Muscle layer of colon (tissue), 2 donors: ENCODE measurements at regions not wholly inside any gene's neighbourhood (a gene's known extent, or its start where the extent isn't known, plus 50 kb on each side); places are given as distances from the start of the nearest gene placed in this dataset.

Experiments
- H3K27ac ChIP-seq: one replicate; pipeline ENCODE4 v1.7.0; 2013; ENCODE audit warnings: low read depth, mild to moderate bottlenecking, low read length, moderate library complexity
- H3K27me3 ChIP-seq, 2 donors: one replicate each; pipeline ENCODE4 v1.7.0; 2013; ENCODE audit warnings: low read length in 2 of 2, mild to moderate bottlenecking in 2 of 2; ENCODE audit not compliant: insufficient read depth in 2 of 2, control insufficient read depth in 1 of 2
- H3K36me3 ChIP-seq: one replicate; pipeline ENCODE4 v1.7.0; 2013; ENCODE audit warnings: mild to moderate bottlenecking, low read length; ENCODE audit not compliant: insufficient read depth
- H3K4me1 ChIP-seq: one replicate; pipeline ENCODE4 v1.7.0; 2013; ENCODE audit warnings: mild to moderate bottlenecking, low read length; ENCODE audit not compliant: insufficient read depth
- H3K4me3 ChIP-seq, 2 donors: one replicate each; pipeline ENCODE4 v1.7.0; 2013; ENCODE audit warnings: low read length in 2 of 2, low read depth in 1 of 2, mild to moderate bottlenecking in 1 of 2, moderate library complexity in 1 of 2
- H3K9ac ChIP-seq: one replicate; pipeline ENCODE4 v1.7.0; 2013; ENCODE audit warnings: low read length
- H3K9me3 ChIP-seq: one replicate; pipeline ENCODE4 v1.7.0; 2013; ENCODE audit warnings: mild to moderate bottlenecking, low read length
- donor health status: abdominal sarcoma.
- donor health status: Adenocarcinoma of cecum.

DNA sequence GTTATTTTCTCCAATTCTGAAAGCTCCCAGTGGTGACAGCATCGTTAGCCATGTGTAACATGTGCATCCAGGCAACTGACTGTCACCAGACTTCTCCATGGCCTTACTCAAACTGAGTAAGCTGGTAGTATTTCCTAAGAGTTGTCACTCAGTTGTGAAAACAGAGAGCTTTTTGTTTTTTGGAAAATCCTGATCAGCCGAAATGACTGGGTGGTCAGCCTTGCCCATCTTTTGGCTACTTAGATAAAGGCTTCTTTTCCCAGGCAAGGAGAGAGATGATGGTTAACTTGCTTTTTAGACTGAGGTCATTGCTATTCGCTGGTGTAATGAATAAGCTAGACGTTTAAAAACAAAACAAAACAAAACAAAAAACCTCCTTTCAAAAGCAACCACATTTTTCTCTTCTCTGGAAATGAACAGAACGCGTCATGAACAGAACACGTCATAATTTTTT is 159.5 kb upstream of the KLF14 start:
- peaks cover 18% of the 10 kb centered on the region for H3K36me3 ChIP-seq
- no peaks in the 10 kb centered on the region for H3K9me3 ChIP-seq
- H3K4me3 ChIP-seq = no peak overlapping the region
- no peak overlapping the region for H3K27ac ChIP-seq
- no peaks in the 10 kb centered on the region for H3K27me3 ChIP-seq
- no peak overlapping the region for H3K9ac ChIP-seq
- H3K4me1 ChIP-seq = peaks cover 39% of the 10 kb centered on the region

DNA sequence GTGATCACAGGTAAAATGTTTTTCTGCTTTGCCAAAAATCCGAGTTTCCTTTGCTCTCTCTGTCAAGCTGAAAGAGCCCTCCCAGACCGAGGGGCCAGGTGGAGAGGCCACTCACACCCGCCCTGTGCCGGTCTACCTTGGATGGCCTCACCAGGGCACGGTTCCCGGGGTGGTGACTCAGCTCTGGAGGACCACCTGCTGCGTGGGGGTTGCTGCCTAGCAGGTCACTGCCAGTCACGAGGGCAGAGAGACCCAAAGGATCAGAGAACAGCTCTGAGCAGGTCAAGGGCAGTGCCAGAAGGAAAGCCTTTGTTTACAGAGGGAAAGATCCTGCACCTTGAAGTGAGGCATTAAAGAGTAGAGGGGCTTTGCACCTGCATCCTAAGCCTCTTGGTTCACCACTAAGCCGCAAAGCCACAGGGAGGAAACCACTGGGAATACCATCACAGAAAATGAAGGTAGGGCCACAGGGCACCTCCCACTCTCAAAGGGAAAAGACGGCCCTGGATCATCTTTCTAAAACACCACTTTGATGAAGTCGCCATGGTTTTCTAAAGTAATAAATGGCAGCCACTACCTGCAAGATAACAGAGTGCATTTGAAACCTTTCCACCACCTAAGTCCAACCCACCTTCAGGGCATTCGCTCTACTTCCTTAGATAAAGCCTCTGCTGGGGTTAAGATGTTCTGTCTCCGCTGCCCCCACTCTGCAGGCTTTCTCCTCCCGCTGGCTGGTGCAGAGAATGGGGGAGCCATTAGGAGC is 160.3 kb upstream of the KLF14 start:
- Histone ChIP-seq H3K9ac (no peak overlapping the region), H3K27me3 (no peaks in the 10 kb centered on the region), H3K4me3 (no peak overlapping the region), H3K27ac (no peak overlapping the region), H3K9me3 (no peaks in the 10 kb centered on the region), H3K4me1 (peaks cover 39% of the 10 kb centered on the region), H3K36me3 (peaks cover 18% of the 10 kb centered on the region)

DNA sequence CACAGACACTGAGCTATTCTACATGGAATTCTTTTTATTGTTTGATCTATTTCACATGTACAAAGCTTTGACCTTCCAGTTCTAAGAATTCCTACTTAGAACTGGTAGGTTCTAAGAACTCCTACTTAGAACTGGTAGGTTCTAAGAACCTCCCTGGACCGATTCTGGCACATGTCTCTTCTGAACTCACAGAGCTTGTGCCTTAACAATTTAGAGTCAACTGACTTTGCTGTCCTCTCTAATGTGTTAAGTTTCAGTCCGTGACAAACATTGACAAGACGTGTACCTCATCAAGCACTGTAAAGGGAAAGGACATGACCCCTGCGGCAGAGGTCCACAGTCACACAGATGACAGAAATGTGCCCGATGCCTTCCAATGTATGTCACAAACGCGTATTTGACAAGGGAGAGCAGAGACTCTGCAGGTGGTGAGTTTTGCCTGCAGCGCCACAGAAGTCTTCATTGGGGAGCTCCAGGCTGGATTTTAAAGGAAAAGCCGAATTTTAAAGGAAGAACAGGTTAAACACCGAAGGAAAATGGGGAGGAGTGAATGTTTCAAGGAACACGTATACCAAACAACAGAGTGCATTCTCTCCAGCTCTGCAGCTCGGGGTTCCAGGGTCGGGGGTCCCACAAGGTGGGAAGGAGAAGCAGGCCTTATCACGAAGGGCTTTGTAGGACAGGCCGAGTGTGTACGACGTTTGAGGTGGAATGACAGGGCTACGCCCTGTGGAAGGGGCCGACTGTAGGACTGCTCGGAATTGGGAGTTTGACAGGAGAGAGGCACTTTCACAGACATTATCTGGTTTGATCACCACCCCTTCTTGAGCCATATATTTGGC is 161.1 kb upstream of the KLF14 start:
- no peaks in the 10 kb centered on the region for H3K9me3 ChIP-seq
- H3K27ac ChIP-seq = no peak overlapping the region
- H3K9ac ChIP-seq = no peak overlapping the region
- H3K4me1 ChIP-seq = peaks cover 44% of the 10 kb centered on the region
- peaks cover 14% of the 10 kb centered on the region for H3K36me3 ChIP-seq
- H3K4me3 ChIP-seq = no peak overlapping the region
- H3K27me3 ChIP-seq = no peaks in the 10 kb centered on the region

DNA sequence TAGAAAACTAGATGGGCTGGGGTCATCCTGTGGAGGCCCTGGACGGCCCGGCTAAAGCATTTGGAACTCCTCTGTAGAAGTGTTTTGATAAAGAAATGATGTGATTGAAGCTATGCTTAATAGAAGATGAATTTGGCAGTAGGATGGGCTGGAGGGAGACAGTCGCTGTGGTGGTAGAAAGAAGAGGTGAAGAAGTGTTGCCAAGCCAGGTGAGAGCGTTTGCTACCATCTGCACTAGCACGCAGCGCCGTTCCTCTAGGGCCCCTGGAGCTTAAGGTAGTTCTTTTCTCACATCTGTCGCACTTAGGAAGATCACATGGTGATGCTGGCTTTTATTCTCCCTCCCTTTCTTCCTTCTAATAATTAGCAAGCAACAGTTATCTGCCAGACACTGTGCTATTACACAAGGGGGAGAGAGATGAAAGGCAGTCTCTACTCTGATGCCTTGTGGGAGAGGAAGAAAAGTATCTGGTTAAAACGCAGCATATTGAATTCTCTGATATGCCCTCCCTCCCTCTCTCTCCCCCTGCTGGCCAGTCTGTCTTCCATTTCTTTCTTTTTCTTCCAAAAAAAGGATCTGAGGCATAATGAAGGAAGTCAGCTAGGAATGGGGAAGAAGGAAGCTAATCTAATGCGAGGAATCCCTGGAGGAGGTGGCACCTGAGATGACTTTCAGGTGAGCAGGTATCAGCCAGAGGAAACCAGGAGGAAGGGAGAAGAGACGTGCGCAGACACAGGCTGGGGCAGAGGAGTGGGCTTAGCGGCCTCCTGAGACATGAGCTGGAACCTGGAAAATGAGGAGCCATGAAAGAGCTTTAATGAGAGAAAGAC is 162.3 kb upstream of the KLF14 start:
- Histone ChIP-seq H3K4me3 (no peak overlapping the region), H3K4me1 (peaks cover 45% of the 10 kb centered on the region), H3K27ac (no peak overlapping the region), H3K27me3 (no peaks in the 10 kb centered on the region), H3K9ac (peak overlapping the region; percentile 16), H3K9me3 (no peaks in the 10 kb centered on the region), H3K36me3 (peaks cover 14% of the 10 kb centered on the region)

DNA sequence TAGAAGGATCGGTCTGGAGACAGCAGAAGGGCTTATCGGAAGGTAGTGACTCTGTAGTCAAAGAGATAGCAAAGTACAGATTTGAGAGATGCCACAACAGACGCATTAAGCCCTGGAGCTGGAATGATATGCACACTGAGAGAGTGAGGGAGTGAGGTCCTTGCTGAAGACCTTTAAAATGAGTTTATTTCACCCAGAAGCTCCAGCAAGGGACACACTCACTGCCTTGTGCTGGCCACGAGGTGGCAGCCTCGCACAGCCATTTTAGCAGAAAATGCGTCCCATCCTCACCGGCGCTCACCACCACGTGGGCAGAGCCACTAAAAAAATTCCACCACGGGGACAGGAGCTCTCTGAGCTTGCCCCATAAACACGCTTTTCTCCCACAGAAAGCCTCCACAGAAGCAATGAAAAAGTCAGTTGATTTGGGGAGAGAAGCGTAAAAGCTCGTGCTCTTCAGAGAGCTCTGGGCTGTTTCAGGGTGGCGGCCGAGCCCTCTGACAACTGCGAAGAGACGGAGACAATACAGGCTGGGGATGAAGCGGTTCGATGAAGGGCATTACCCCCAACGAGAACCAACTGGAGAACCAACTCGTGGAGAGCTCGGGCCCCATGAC is 163.0 kb upstream of the KLF14 start:
- Histone ChIP-seq H3K9ac (peak overlapping the region; percentile 16), H3K27ac (no peak overlapping the region), H3K4me3 (no peak overlapping the region), H3K4me1 (peaks cover 48% of the 10 kb centered on the region), H3K9me3 (no peaks in the 10 kb centered on the region), H3K27me3 (no peaks in the 10 kb centered on the region), H3K36me3 (peaks cover 14% of the 10 kb centered on the region)

DNA sequence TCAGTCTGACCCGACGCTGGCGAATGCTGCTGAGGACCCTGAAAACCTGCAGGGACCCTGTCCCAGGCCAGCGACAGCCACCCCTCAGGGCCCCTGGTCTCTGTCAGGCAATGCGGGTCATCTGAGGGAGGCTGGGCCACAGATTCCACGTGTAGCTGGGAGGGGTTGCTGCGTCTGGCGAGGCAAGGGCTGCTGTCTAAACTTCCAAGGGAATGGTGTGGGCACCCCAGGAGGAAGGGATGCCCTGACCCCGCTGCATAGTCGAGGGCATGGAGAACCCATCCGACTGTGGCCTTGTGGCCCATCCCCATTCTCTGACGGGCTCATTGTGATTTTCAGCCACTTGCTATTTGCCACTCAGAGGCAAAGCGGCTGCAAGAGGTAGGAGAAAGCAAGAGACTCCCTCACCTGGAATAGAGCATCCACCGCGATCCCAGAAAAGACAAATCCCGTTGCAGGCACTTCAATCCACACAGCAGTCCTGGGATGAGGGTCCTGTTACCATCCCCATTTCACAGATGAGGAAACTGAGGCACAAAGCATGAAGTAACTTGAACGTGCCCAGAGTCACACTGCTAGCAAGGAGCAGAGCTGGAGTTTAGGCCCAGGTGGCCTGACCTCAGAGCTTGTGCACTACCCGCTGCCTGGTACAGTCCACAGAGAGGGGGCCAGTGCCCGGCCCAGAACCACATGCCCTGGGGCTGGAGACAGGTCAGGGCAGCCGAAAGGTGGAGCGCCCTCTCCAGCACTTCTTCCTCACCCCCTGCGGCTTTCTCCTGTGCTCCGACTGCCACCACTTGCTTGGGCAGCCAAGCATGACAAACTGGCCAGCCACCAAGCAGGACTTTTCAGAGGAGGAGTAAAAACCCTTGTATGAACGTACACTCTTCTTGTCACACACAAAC is 163.8 kb upstream of the KLF14 start:
- Histone ChIP-seq H3K4me3 (no peak overlapping the region), H3K36me3 (peaks cover 14% of the 10 kb centered on the region), H3K9me3 (no peaks in the 10 kb centered on the region), H3K27me3 (no peaks in the 10 kb centered on the region), H3K9ac (no peak overlapping the region), H3K27ac (peak overlapping the region; percentile 12), H3K4me1 (peaks cover 55% of the 10 kb centered on the region)

DNA sequence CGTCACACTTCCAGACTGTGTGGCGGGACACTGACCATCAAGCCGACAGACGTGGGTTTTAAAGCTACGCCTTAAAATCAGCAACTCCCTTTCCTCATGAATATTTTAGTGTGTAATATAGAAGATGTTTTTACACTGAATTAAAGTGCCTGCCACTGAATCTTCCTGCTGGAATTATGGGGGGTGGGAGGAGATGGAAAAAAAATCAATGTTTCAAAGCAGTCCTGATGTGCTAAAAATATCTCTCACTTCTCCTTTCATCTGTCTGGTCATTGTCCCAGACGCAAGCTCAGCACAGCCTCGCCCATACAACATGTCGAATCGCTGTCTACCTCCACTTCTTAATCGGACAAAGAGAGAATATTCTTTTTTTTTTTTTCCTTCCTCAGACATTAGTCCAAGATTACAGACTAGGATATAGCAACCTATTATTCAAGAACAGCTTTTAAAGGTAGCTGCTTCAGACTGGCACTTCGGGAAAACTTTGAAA is 165.1 kb upstream of the KLF14 start:
- peaks cover 63% of the 10 kb centered on the region for H3K4me1 ChIP-seq
- H3K36me3 ChIP-seq = peaks cover 14% of the 10 kb centered on the region
- no peaks in the 10 kb centered on the region for H3K27me3 ChIP-seq
- no peak overlapping the region for H3K4me3 ChIP-seq
- H3K9me3 ChIP-seq = no peaks in the 10 kb centered on the region
- no peak overlapping the region for H3K9ac ChIP-seq
- no peak overlapping the region for H3K27ac ChIP-seq

DNA sequence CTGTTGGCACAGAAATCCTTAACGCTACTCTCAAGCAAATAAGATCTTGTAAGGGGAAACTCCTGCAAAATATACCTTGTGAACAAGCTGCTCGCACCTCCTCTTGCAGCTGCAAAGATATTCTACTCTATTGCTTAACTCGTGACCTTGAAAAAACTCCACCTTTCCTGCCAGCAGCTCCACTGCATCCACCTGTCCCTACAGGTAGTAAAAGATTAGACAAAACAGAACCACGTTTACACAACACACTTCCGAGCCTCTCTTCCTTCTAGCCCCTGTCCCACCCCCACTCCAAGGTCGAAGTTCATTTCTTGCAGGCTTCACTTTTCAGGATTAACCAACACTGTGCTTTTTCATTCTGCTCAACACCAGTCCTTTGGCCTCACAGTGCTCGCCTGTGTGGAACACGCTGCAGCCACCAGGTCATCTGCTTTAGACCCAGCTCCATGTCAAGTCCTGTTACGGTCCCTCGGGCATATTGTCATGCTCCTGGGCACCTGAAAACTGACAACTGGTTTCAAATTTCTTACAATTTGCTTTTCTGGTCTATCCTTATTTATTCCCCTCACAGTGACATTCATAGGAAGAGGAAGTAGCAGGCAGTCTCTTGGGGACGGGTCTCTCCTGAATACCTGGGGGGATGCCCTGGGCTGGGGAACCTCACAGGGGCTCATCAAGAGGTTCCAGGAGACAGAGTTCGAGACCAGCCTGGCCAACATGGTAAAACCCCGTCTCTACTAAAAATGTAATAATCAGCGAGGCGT is 165.8 kb upstream of the KLF14 start:
- H3K4me1 ChIP-seq = peaks cover 69% of the 10 kb centered on the region
- peaks cover 14% of the 10 kb centered on the region for H3K36me3 ChIP-seq

DNA sequence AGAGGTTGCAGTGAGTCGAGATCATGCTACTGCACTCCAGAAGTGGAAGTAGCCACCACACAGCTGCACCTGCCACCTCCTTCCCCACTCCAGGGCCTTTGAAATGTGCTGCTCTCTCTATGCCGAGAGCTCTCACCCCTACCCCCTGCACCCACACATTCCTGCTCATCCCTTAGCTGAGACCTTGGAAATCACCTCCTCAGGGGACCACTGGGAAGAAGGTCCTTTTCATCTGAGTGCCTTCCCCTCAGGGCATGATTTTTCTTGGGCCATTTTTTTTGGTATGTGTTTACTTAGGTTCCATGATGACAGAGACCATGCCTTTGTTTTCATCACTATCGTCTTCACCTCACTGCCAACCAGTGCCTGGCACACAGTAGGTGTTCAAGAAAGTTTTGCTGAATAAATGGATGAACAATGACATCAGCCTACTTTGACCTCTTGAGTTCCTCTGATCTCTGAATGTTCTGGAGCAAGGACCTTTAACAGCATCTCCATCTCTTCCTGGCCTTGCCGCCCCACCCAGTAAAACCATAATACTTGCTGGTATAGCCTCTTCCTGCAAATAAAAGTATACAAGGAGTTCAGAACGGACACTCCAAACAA is 166.6 kb upstream of the KLF14 start:
- H3K27me3 ChIP-seq = no peaks in the 10 kb centered on the region
- peaks cover 11% of the 10 kb centered on the region for H3K36me3 ChIP-seq
- H3K4me1 ChIP-seq = peaks cover 70% of the 10 kb centered on the region
- no peak overlapping the region for H3K9ac ChIP-seq
- H3K4me3 ChIP-seq = peak overlapping the region in 1 of 2 donors; percentile 21
- H3K9me3 ChIP-seq = no peaks in the 10 kb centered on the region
- peak overlapping the region; percentile 62 for H3K27ac ChIP-seq

More for the DNA sequence above, 165.8 kb upstream of the KLF14 start:
- Histone ChIP-seq H3K4me3 (no peak overlapping the region), H3K27ac (peak overlapping the region; percentile 62), H3K27me3 (no peaks in the 10 kb centered on the region), H3K9me3 (no peaks in the 10 kb centered on the region), H3K9ac (no peak overlapping the region)
